ENCODE measurements at regions not wholly inside any gene's neighbourhood (a gene's known extent, or its start where the extent isn't known, plus 50 kb on each side); places are given as distances from the start of the nearest gene placed in this dataset.

- DNase-seq, result no peak
These were observed 50.8 kb upstream of the TSHZ2 start for GRCh38 chr20:52921340-52921739.

GRCh38 chr20:52918311-52918710, 53.8 kb upstream of the TSHZ2 start:
- DNase-seq, result no peak

GRCh38 chr20:52915564-52915963, 56.6 kb upstream of the TSHZ2 start:
- DNase-seq, result no peak

GRCh38 chr20:52914870-52915269, 57.3 kb upstream of the TSHZ2 start:
- no peak for DNase-seq

DNA sequence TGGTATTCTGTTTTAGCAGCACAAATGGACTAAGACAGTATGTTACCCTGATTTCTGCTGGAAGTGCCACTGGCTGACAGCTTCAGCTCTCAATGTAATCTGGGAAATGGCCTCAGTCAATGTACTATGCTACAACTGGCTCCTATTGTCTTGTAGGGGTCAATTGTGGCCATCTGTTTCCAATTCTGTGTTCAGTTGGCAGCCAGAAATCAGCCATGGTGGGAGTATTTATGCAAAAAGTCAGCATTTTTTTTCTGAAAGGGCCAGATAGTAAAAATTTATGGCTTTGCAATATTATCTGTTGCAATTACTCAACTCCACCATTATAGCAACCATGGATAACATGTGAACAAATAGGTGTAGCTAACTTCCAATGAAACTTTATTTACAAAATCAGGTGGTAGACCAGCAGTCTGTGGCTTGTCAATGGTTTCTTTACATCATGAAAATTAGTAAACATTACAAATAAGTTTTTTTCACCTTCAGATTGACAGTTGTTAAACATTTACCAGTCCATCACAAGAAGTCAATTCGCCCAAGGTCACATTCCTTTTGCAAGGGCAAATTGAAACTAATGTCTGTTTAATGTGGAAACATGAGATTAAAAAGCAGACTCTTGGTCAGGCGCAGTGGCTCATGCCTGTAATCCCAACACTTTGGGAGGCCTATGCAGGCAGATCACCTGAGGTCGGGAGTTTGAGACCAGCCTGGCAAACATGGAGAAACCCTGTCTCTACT, 58.3 kb upstream of the TSHZ2 start:
- no peak for DNase-seq

DNA sequence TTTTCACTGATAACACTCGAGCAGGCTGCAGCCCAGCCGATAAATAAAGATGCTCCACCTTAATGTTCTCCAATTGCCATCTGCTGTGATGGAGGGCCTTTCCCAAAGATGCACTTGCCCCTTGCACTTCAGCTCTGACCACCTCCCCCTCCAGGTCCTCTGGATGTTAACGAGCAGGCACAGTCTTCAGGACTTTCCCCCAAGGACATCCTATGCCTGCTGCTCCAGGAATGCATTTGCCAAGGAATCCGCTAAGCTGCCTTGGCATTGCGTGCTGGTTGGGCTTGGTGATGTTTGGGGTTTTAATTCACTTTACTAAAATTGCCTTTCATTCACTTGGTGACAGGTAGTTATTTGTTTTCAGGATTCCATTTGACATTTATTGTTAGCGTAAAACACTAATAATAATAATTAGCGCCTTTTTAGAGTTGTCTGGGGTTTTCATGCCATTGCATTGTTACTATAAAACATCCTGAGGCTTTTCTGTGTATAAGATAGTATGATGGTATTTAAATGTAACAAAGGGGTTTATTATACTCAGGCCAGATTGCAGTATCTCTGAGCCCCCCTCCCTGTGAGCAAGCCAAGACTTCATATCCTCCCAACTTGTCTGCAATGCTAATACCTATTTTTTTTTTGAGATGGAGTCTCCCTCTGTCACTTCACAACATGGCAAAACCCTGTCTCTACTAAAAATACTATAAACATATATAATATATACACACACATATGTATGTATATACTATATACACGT, 66.7 kb upstream of the TSHZ2 start:
- no peak for DNase-seq

GRCh38 chr20:52904837-52905236, 67.3 kb upstream of the TSHZ2 start:
- no peak for DNase-seq

- no peak for DNase-seq
These were observed 73.0 kb upstream of the TSHZ2 start for GRCh38 chr20:52899041-52899608.

- no peak for DNase-seq
These were observed 75.8 kb upstream of the TSHZ2 start for GRCh38 chr20:52896348-52896747.

- DNase-seq, result no peak
These were observed 76.5 kb upstream of the TSHZ2 start for GRCh38 chr20:52895701-52896100.

GRCh38 chr20:52895235-52895634, 76.9 kb upstream of the TSHZ2 start:
- no peak for DNase-seq

GRCh38 chr20:52893498-52893897, 78.7 kb upstream of the TSHZ2 start:
- no peak for DNase-seq

GRCh38 chr20:52892023-52892422, 80.1 kb upstream of the TSHZ2 start:
- DNase-seq, result no peak

- DNase-seq, result no peak
These were observed 82.0 kb upstream of the TSHZ2 start for GRCh38 chr20:52890130-52890529.

DNA sequence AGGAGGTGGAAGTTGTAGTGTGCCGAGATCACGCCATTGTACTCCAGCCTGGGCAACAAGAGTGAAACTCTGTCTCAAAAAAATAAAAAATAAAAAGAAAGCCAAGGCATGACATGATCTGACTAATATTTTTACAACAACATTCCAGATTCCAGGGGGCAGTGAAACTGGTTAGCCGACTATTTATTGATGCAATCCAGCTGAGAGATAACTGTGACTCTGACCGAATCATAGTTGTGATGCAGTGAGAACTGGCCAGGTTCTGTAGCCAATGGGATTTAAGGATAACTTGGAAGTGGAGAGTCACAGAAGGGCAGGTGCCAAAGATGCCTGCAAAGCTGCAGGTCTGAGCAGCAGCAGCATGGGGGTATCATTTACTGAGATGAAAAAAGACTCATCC, 82.9 kb upstream of the TSHZ2 start:
- DNase-seq, result no peak

- DNase-seq, result no peak
These were observed 84.1 kb upstream of the TSHZ2 start for GRCh38 chr20:52888096-52888495.

DNA sequence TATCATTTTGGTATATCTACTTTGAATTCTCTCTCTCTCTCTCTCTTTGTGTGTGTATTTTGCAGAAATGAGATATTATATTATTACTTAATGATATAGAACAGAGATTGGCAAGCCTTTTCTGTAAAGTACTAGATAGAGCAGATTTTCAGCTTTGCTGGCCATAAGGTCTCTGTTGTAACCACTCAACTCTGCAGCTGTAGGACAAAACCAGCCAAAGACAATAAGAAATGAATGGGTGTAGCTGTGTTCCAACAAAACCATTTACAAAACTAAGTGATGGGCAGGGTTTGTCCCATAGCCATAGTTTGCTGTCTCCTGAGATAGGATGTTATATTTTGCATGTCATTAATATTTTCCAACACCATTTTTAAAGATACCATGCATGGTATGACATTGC, 91.2 kb upstream of the TSHZ2 start:
- no peak for DNase-seq

DNA sequence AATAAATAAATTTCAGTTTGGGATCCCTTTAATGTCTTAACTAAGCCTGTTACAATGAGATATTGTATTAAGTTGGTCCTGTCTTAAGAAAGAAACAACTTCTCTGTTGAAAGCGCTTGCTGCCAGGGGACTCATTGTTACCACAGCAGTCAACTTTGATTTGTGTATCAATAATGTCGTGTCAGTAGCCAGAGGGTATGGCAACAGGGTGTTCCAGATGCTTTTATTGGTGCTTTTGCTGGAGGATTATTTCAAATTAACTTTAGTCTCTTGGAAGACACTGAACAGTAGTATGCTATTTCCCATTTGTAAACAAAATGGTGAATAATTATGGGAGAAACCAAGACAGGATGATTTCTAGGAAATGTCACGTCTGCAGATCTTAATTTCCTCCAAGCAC, 91.9 kb upstream of the TSHZ2 start:
- DNase-seq, result no peak

- DNase-seq, result no peak
These were observed 97.9 kb upstream of the TSHZ2 start for GRCh38 chr20:52874241-52874640.

DNA sequence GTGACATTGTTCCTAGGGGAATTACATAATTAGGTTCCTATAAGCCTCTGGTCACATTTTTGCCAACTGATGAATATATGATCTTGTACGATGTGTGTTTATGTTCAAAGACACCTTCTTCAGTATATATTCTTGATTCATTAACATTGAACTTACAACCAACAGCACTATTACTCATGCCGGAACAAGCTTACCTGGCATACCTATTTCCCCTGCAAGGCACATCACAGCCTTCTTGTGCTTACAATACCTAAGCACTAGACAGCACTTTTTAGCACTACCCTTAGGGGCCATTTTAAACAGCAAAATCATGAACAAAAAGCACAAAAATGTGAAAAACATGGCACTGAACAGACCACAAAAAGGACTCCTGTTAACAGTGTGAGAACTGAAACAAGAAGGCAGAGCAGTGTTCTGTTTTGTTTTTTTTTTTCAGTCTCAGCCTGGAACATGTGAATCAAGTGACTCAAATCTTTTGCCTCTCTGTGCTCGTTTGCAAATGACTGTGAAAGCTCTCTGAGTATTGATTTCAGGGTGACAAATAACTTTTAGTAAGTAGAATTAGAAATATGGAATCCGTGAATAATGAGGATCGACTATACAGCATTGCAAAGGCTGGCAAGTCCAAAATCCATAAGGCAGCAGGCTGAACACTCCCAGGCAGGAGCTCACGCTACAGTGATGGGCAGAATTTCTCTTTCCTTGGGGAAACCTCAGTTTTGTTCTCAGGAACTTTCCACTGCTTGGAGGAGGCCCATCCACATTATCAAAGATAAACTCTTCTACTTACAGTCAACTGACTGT, 102.3 kb upstream of the TSHZ2 start:
- no peak for DNase-seq

GRCh38 chr20:52869276-52869675, 102.9 kb upstream of the TSHZ2 start:
- no peak for DNase-seq

- DNase-seq, result no peak
These were observed 104.9 kb upstream of the TSHZ2 start for GRCh38 chr20:52867305-52867704.

DNA sequence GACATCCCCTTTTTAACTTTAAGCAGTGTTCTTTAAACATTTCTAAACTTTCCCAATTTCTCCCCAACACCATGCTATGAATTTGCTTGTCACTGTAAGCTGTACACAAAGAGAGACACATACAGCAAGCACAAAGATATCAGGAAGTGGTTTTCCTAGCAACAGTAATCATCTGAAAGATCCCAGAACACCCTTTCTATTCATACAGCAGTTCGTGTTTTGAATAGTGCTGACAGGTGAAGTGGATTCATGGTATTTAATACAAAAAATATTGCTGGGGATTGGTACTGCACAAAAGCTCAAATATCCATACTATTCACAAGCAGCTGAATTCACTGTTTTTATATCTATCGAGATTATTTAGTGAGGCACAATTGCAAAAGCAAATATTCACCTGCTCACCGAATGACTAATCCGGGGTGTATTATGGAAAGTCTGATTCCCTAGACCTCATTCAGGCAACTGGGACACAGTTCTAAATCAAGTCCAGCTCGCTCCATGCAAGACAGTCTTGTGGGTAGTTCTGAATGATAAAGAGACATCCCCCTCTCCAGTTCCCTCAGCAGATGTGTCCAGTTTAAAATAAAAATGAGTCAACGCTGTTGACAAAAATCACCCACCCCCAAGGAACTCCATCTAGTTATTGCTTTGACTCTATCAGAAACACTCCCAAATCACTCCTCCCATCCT, 107.1 kb upstream of the TSHZ2 start:
- no peak for DNase-seq

Data from activated effector memory CD4-positive, alpha-beta T cell treated with anti-CD3 and anti-CD28 coated beads, Interleukin-2, amount 50 U/mL, for 16 hours (primary cell).